ENCODE measurements at regions not wholly inside any gene's neighbourhood (a gene's known extent, or its start where the extent isn't known, plus 50 kb on each side); places are given as distances from the start of the nearest gene placed in this dataset.
A peak's percentile ranks its signal among the peaks of the same experiment; 100 is the strongest.

GRCh38 chr3:112734736-112735350, 93.9 kb upstream of the CCDC80 start:
- Histone ChIP-seq H3K27me3 (replicated peaks; ENCODE audit: insufficient read depth, low read length) (no peaks in the 10 kb centered on the region), H3K9me2 (replicated peaks; ENCODE audit: insufficient read depth, low read length) (no peaks in the 10 kb centered on the region), H3K36me3 (replicated peaks; ENCODE audit: insufficient read depth, low read length) (no peaks in the 10 kb centered on the region), H3K4me2 (ENCODE audit: low read depth, low read length) (no peak overlapping the region), H3K27ac (ENCODE audit: low read length) (no peak overlapping the region), H3K79me2 (ENCODE audit: low read length) (no peaks in the 10 kb centered on the region), H3K9me3 (replicated peaks; ENCODE audit: insufficient read depth, low read length) (no peaks in the 10 kb centered on the region), H3K4me1 (ENCODE audit: low read length) (peaks cover 6% of the 10 kb centered on the region), H4K20me1 (ENCODE audit: insufficient read depth, low read length) (no peaks in the 10 kb centered on the region), H3K4me3 (ENCODE audit: low read length) (no peak overlapping the region), H3K9ac (ENCODE audit: low read length) (no peak overlapping the region), H3F3A (ENCODE audit: insufficient read depth, low read length) (no peaks in the 10 kb centered on the region), H2AFZ (ENCODE audit: low read length) (no peak overlapping the region)
- DNase-seq: peak; percentile 77
- TF ChIP-seq EZH2phosphoT487 (IDR thresholded peaks at IDR 0.05; ENCODE audit: low read length) (no peak), CTCF (IDR thresholded peaks at IDR 0.05; ENCODE audit: low read length) (peak; percentile 80)

- TF ChIP-seq EZH2 (optimal IDR thresholded peaks at IDR 0.05; ENCODE audit: low read depth, low read length) (no peak), EZH2phosphoT487 (IDR thresholded peaks at IDR 0.05; ENCODE audit: low read length) (no peak), CTCF (IDR thresholded peaks at IDR 0.05; ENCODE audit: low read length) (no peak)
- no peaks in the 10 kb centered on the region for H3K27me3 ChIP-seq (replicated peaks; ENCODE audit: insufficient read depth, low read length)
- no peak for DNase-seq
- H3K79me2 ChIP-seq (ENCODE audit: low read length): no peaks in the 10 kb centered on the region
- H3F3A ChIP-seq (ENCODE audit: insufficient read depth, low read length): no peaks in the 10 kb centered on the region
- H3K4me1 ChIP-seq (ENCODE audit: low read length): no peaks in the 10 kb centered on the region; the same call in 1 of the 2 replicates
- H4K20me1 ChIP-seq (ENCODE audit: insufficient read depth, low read length): no peaks in the 10 kb centered on the region
- H3K4me2 ChIP-seq (ENCODE audit: low read depth, low read length): no peak overlapping the region
- no peak overlapping the region for H3K9ac ChIP-seq (ENCODE audit: low read length)
- no peak overlapping the region for H2AFZ ChIP-seq (ENCODE audit: low read length)
- H3K9me2 ChIP-seq (replicated peaks; ENCODE audit: insufficient read depth, low read length): no peaks in the 10 kb centered on the region
- H3K27ac ChIP-seq (ENCODE audit: low read length): no peak overlapping the region
- H3K4me3 ChIP-seq (ENCODE audit: low read length): no peak overlapping the region
- no peaks in the 10 kb centered on the region for H3K36me3 ChIP-seq (replicated peaks; ENCODE audit: insufficient read depth, low read length)
- no peaks in the 10 kb centered on the region for H3K9me3 ChIP-seq (replicated peaks; ENCODE audit: insufficient read depth, low read length)
Observed at GRCh38 chr3:112734171-112734570, 93.2 kb upstream of the CCDC80 start.

GRCh38 chr3:112730210-112730609, 89.3 kb upstream of the CCDC80 start:
- Histone ChIP-seq H3K9me2 (replicated peaks; ENCODE audit: insufficient read depth, low read length) (no peaks in the 10 kb centered on the region), H3K9me3 (replicated peaks; ENCODE audit: insufficient read depth, low read length) (no peaks in the 10 kb centered on the region), H3K9ac (ENCODE audit: low read length) (no peak overlapping the region), H3K36me3 (replicated peaks; ENCODE audit: insufficient read depth, low read length) (no peaks in the 10 kb centered on the region), H4K20me1 (ENCODE audit: insufficient read depth, low read length) (no peaks in the 10 kb centered on the region), H3K27ac (ENCODE audit: low read length) (no peak overlapping the region), H3K27me3 (replicated peaks; ENCODE audit: insufficient read depth, low read length) (no peaks in the 10 kb centered on the region), H3K4me3 (ENCODE audit: low read length) (no peak overlapping the region), H3K4me2 (ENCODE audit: low read depth, low read length) (no peak overlapping the region), H2AFZ (ENCODE audit: low read length) (no peak overlapping the region), H3F3A (ENCODE audit: insufficient read depth, low read length) (no peaks in the 10 kb centered on the region), H3K79me2 (ENCODE audit: low read length) (no peaks in the 10 kb centered on the region), H3K4me1 (ENCODE audit: low read length) (no peaks in the 10 kb centered on the region)
- TF ChIP-seq CTCF (IDR thresholded peaks at IDR 0.05; ENCODE audit: low read length): peak; percentile 10; the same call in 1 of the 2 replicates
- TF ChIP-seq EZH2 (optimal IDR thresholded peaks at IDR 0.05; ENCODE audit: low read depth, low read length): no peak
- DNase-seq: no peak

All from MM.1S (cell line).